HFF-Myc (cell line): ENCODE measurements at regions not wholly inside any gene's neighbourhood (a gene's known extent, or its start where the extent isn't known, plus 50 kb on each side); places are given as distances from the start of the nearest gene placed in this dataset.

Experiments
- DNase-seq: peaks from one replicate; pipeline ENCODE4 v3.0.0-alpha.2; 2011; ENCODE audit warnings: low read depth; ENCODE audit errors: extremely low read depth
- H3K4me3 ChIP-seq: replicated peaks from 2 replicates; pipeline ENCODE4 v1.5.1; 2011; ENCODE audit warnings: low read depth, mild to moderate bottlenecking, control low read depth, low read length
- TF ChIP-seq, protein P1 (sequence below): IDR thresholded peaks from 2 replicates; pipeline ENCODE4 v1.5.1; 2012; ENCODE audit warnings: mild to moderate bottlenecking, low read depth, low read length, control low read depth; ENCODE audit errors: missing control alignments

DNA sequence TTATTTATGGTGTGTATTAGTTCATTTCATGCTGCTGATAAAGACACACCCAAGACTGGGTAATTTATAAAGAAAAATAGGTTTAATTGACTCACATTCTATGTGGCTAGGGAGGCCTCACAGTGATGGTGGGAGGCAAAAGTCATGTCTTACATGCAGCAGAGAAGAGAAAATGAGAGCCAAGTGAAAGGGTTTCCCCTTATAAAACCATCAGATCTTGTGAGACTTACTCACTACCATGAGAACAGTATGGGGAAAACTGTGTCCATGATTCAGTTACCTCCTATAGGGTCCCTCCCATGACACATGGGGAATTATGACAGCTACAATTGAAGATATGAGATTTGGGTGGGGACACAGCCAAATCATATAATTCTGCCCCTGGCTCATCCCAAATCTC, 150.0 kb upstream of the AHI1 start:
- TF ChIP-seq, protein P1, sequence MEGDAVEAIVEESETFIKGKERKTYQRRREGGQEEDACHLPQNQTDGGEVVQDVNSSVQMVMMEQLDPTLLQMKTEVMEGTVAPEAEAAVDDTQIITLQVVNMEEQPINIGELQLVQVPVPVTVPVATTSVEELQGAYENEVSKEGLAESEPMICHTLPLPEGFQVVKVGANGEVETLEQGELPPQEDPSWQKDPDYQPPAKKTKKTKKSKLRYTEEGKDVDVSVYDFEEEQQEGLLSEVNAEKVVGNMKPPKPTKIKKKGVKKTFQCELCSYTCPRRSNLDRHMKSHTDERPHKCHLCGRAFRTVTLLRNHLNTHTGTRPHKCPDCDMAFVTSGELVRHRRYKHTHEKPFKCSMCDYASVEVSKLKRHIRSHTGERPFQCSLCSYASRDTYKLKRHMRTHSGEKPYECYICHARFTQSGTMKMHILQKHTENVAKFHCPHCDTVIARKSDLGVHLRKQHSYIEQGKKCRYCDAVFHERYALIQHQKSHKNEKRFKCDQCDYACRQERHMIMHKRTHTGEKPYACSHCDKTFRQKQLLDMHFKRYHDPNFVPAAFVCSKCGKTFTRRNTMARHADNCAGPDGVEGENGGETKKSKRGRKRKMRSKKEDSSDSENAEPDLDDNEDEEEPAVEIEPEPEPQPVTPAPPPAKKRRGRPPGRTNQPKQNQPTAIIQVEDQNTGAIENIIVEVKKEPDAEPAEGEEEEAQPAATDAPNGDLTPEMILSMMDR = no peak

DNA sequence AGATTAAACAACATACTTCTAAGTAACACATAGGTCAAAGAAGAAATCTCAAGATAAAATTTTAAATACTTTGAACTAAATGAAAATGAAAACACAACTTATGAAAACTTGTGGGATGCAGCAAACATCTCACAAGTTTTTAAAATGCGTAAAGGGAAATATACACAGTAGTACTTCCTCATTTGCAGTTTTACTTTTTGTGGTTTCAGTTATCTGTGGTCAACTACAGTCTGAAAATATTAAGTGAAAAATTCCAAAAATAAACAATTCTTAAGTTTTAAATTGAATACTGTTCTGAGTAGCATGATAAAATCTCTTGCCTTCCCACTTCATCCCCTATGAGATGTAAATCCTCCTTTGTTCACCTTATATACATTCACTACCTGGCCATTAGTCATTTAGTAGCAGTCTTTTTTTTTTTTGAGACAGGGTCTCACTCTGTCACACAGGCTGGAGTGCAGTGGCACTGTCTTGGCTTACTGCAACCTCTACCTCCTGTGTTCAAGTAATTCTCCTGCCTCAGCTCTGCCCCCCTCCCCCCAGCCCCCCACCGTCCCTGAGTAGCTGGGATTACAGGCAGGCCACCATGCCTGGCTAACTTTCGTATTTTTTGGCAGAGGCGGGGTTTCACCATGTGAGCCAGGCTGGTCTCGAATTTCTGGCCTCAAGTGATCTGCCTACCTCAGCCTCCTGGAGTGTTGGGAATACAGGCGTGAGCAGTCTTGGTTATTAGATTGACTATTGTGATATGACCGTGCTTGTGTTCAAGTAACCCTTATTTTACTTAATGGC, 154.6 kb upstream of the AHI1 start:
- no peak overlapping the region for H3K4me3 ChIP-seq
- TF ChIP-seq, protein P1 = no peak
- no peak for DNase-seq

More for the DNA sequence above, 150.0 kb upstream of the AHI1 start:
- H3K4me3 ChIP-seq = no peak overlapping the region
- no peak for DNase-seq

DNA sequence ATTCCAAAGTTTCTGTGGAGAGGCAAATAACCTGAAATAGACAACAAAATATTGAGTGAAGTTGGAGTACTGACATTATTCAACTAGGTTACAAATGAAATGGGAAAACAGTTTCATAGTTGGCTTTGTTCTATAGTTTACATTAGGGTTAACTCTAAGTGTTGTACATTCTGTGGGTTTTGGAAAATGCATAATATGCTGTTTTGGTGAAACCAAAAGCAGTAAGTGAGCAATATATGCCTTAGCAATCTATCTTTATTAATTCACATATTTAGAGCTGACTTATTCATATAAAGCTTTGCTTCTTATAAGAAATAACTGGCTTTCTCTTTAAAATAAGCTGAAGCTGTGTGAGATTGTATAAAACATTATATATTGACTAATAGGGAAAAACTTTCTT, 157.5 kb upstream of the AHI1 start:
- TF ChIP-seq, protein P1 = no peak
- no peak for DNase-seq
- H3K4me3 ChIP-seq = no peak overlapping the region

- no peak for DNase-seq
- TF ChIP-seq, protein P1 = no peak
- no peak overlapping the region for H3K4me3 ChIP-seq
Observed at GRCh38 chr6:135657207-135657606, 159.7 kb upstream of the AHI1 start.

DNA sequence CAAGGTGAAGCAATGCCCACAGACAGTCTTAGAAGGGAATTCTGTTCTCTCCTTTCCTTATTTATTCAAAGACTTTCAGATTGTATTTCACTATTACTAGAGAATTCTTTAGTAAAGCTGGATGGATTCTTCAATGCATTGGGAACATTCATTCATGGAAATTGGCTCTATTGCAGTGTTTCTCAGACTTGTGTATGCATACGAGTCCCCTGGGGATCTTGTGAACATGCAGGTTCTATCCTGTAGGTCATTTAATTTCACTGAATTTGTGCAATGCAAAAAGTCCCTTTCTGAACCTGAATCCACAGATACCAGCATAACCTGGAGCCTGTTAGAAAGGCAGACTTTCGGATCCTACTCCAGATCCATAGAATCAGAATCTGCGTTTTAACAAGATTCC, 160.9 kb upstream of the AHI1 start:
- no peak for DNase-seq
- H3K4me3 ChIP-seq = no peak overlapping the region
- TF ChIP-seq, protein P1 = no peak

- no peak for DNase-seq
- H3K4me3 ChIP-seq = no peak overlapping the region
- TF ChIP-seq, protein P1 = no peak
Observed at GRCh38 chr6:135658916-135659315, 161.4 kb upstream of the AHI1 start.

DNA sequence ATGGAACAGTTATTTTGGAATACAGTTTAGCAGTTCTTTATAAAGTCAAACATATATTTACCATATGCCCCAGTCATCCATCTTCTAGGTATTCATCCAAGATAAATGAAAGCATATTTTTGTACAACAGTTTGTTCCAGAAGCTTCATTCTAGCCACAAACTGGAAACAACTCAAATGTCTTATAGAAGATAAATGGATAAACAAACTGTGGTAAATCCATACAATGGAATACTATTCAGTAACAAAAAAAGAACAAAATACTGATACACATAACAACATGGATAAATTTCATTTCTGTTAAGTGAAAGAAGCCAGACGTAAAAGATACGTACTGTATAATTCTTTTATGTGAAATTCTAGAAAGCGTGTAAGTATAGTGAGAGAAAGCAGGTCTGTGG, 167.0 kb upstream of the AHI1 start:
- no peak overlapping the region for H3K4me3 ChIP-seq
- TF ChIP-seq, protein P1 = no peak
- no peak for DNase-seq
